GM13976 (cell line): ENCODE measurements at regions not wholly inside any gene's neighbourhood (a gene's known extent, or its start where the extent isn't known, plus 50 kb on each side); places are given as distances from the start of the nearest gene placed in this dataset.
A peak's percentile ranks its signal among the peaks of the same experiment; 100 is the strongest.

Experiments used
- DNase-seq: peaks from one replicate; pipeline ENCODE4 v3.0.0; 2012; ENCODE audit warnings: low spot score
- CTCF ChIP-seq: IDR thresholded peaks from 2 replicates; pipeline ENCODE4 v1.5.1; 2012; ENCODE audit warnings: borderline replicate concordance, mild to moderate bottlenecking; ENCODE audit not compliant: insufficient read depth; ENCODE audit errors: extremely low read depth, missing control alignments, control extremely low read depth
- in situ Hi-C: fragments of 300-500 bp; cut with MboI; formaldehyde crosslinking; loops from one replicate; pipeline ENCODE4 v1.12.0; 2022; ENCODE audit warnings: low sequenced_read_pairs, mixed read lengths, inconsistent platforms; ENCODE audit not compliant: unreplicated experiment

GRCh38 chr12:115343601-115344000, 659.6 kb upstream of the TBX3 start:
- no peak for TF ChIP-seq CTCF
- DNase-seq, result no peak
- in situ Hi-C loops, result no loop called here

- TF ChIP-seq CTCF, result no peak
- in situ Hi-C loops, result no loop called here
- no peak for DNase-seq
Measured at GRCh38 chr12:115343008-115343407, 659.0 kb upstream of the TBX3 start.

GRCh38 chr12:115341442-115341841, 657.5 kb upstream of the TBX3 start:
- TF ChIP-seq CTCF, result no peak
- DNase-seq, result peak; percentile 24
- in situ Hi-C loops, result no loop called here

GRCh38 chr12:115338566-115339294, 654.8 kb upstream of the TBX3 start:
- no peak for TF ChIP-seq CTCF
- DNase-seq, result no peak
- in situ Hi-C loops, result no loop called here

GRCh38 chr12:115337693-115338543, 653.9 kb upstream of the TBX3 start:
- TF ChIP-seq CTCF, result no peak
- in situ Hi-C loops, result no loop called here
- no peak for DNase-seq

- no peak for TF ChIP-seq CTCF
- DNase-seq, result no peak
- in situ Hi-C loops, result no loop called here
Measured at GRCh38 chr12:115336506-115336905, 652.5 kb upstream of the TBX3 start.
